HepG2 (cell line): ENCODE measurements at regions not wholly inside any gene's neighbourhood (a gene's known extent, or its start where the extent isn't known, plus 50 kb on each side); places are given as distances from the start of the nearest gene placed in this dataset.

Experiments used
- ATAC-seq: fragments of 200-7000 bp; cut with Tn5 transposase; 3 replicates; pipeline ENCODE4 v1.9.1; 2020; ENCODE audit warnings: mild to moderate bottlenecking, moderate library complexity
- BruUV-seq: library from RNA; stranded (reverse); fragments of 400-500 nt; replicated peaks from 2 replicates; lab custom pipeline; 2021; lab: Mats Ljungman, UMichigan
- CTCF ChIA-PET: fragments of 300-600 bp; formaldehyde crosslinking; extraction: SDS; loops from one replicate; lab custom pipeline; 2021; ENCODE audit warnings: low total read pairs, inconsistent platforms, low intra/inter-chr PET ratio; lab: Yijun Ruan, JAX
- POLR2A ChIA-PET: fragments of 350-600 bp; sonication (Branson Sonifier 250); formaldehyde crosslinking; loops from one replicate; lab custom pipeline; 2020; ENCODE audit warnings: antibody characterized with exemption, inconsistent platforms; lab: Yijun Ruan, JAX
- DNase-seq: peaks from one replicate; pipeline ENCODE4 v3.0.0-alpha.2; 2015; ENCODE audit warnings: low spot score
- FAIRE-seq: peaks from 3 replicates; lab custom pipeline; 2011; peaks lifted over from hg19 to GRCh38; lab: Jason Lieb, UNC
- H2AFZ ChIP-seq: one replicate; pipeline ENCODE4 v1.6.1; 2011; ENCODE audit warnings: low read length, inconsistent platforms
- H3K27ac ChIP-seq: fragments of 300-600 bp; 3 replicates; pipeline ENCODE4 v1.8.0; 2011; ENCODE audit warnings: mixed run types, mild to moderate bottlenecking, mixed read lengths, low read length, inconsistent platforms; ENCODE audit not compliant: insufficient read depth; ENCODE audit errors: extremely low read length
- H3K27me3 ChIP-seq, 2 experiments: fragments of 200-600 bp in 1 of 2; 2 replicates in 1 of 2; 3 replicates in 1 of 2; pipeline versions ENCODE4 v1.6.0 to v1.8.0; 2011; ENCODE audit warnings: low read length in 2 of 2, mild to moderate bottlenecking in 2 of 2, moderate library complexity in 2 of 2, inconsistent platforms in 1 of 2; ENCODE audit not compliant: insufficient read depth in 2 of 2, control insufficient read depth in 1 of 2
- H3K36me3 ChIP-seq, 2 experiments: fragments of 200-600 bp in 1 of 2; replicated peaks in 1 of 2; 2 replicates in 1 of 2; 3 replicates in 1 of 2; pipeline versions ENCODE4 v1.5.1 to v1.8.0; 2011; ENCODE audit warnings: low read length in 2 of 2, inconsistent platforms in 1 of 2; ENCODE audit not compliant: insufficient read depth in 2 of 2, control insufficient read depth in 1 of 2
- H3K4me1 ChIP-seq: 2 replicates; pipeline ENCODE4 v1.5.1; 2012; ENCODE audit warnings: low read length, inconsistent platforms; ENCODE audit not compliant: insufficient read depth
- H3K4me2 ChIP-seq: 2 replicates; pipeline ENCODE4 v1.6.0; 2011; ENCODE audit warnings: low read depth, low read length, inconsistent platforms
- H3K4me3 ChIP-seq, 3 experiments: fragments of 200-600 bp in 1 of 3; sonication (generic), shearing (Covaris generic) in 1 of 3; replicated peaks in 1 of 3; 2 replicates each; pipeline ENCODE4 v1.5.1; 2011 to 2016; ENCODE audit warnings: low read length in 3 of 3, inconsistent platforms in 2 of 3, low read depth in 2 of 3, mild to moderate bottlenecking in 2 of 3, control low read depth in 1 of 3, mixed read lengths in 1 of 3; ENCODE audit not compliant: insufficient read depth in 1 of 3
- H3K79me2 ChIP-seq: one replicate; pipeline ENCODE4 v1.6.1; 2011; ENCODE audit warnings: low read length, inconsistent platforms; ENCODE audit not compliant: insufficient read depth
- H3K9ac ChIP-seq: 2 replicates; pipeline ENCODE4 v1.6.0; 2011; ENCODE audit warnings: mild to moderate bottlenecking, low read depth, low read length, inconsistent platforms; ENCODE audit not compliant: insufficient read depth
- H3K9me3 ChIP-seq: 2 replicates; pipeline ENCODE4 v1.5.1; 2012; ENCODE audit warnings: mild to moderate bottlenecking, low read length
- H4K20me1 ChIP-seq: 2 replicates; pipeline ENCODE4 v1.6.0; 2011; ENCODE audit warnings: inconsistent platforms, mild to moderate bottlenecking, low read length, moderate library complexity; ENCODE audit not compliant: insufficient read depth
- ATF1 ChIP-seq: IDR thresholded peaks from 2 replicates; pipeline ENCODE4 v1.6.1; 2016; ENCODE audit warnings: mild to moderate bottlenecking, control low read depth
- ISL2 ChIP-seq: sonication (generic); formaldehyde crosslinking; IDR thresholded peaks from 2 replicates; pipeline ENCODE4 v1.5.0; 2020; ENCODE audit warnings: missing genetic modification reagents
- NR2F6 ChIP-seq, 2 experiments: IDR thresholded peaks; 2 replicates each; pipeline ENCODE4 v1.6.1; 2016; ENCODE audit warnings: antibody characterized with exemption in 1 of 2, mild to moderate bottlenecking in 1 of 2
- PHF20 ChIP-seq: sonication (generic); formaldehyde crosslinking; IDR thresholded peaks from 2 replicates; pipeline ENCODE4 v1.5.0; 2020; ENCODE audit warnings: mild to moderate bottlenecking, missing genetic modification reagents
- ZNF331 ChIP-seq: sonication (generic); formaldehyde crosslinking; IDR thresholded peaks from 2 replicates; pipeline ENCODE4 v1.4.0; 2020; ENCODE audit warnings: missing genetic modification reagents
- ZNF382 ChIP-seq: sonication (generic); formaldehyde crosslinking; IDR thresholded peaks from 2 replicates; pipeline ENCODE4 v1.5.0; 2020; ENCODE audit warnings: missing genetic modification reagents, mild to moderate bottlenecking, borderline replicate concordance
- WGBS: methylation state at CpG from one replicate; pipeline ENCODE4 v1.1.6; 2017; ENCODE audit warnings: low lambda C conversion rate; 5-methylcytosine and 5-hydroxymethylcytosine counted together
- in situ Hi-C: cut with HindIII; loops from 2 replicates; pipeline ENCODE4 v1.10.0; 2017; ENCODE audit warnings: low pct_unique_long_range_greater_than_20kb; ENCODE audit not compliant: extremely low pct_ligation_motif_present
- intact Hi-C: fragments of 100-400 bp; cut with micrococcal nuclease; formaldehyde crosslinking; loops from one replicate; pipeline ENCODE4 v1.10.0; 2022; ENCODE audit not compliant: unreplicated experiment
- TF ChIP-seq, protein P1 (sequence below): sonication (generic); formaldehyde crosslinking; IDR thresholded peaks from 2 replicates; pipeline ENCODE4 v1.4.0; 2020; ENCODE audit warnings: missing genetic modification reagents, mild to moderate bottlenecking, borderline replicate concordance
- TF ChIP-seq, protein P2 (sequence below): sonication (generic); formaldehyde crosslinking; IDR thresholded peaks from 2 replicates; pipeline ENCODE4 v1.9.0; 2021; ENCODE audit warnings: mild to moderate bottlenecking, missing genetic modification reagents

DNA sequence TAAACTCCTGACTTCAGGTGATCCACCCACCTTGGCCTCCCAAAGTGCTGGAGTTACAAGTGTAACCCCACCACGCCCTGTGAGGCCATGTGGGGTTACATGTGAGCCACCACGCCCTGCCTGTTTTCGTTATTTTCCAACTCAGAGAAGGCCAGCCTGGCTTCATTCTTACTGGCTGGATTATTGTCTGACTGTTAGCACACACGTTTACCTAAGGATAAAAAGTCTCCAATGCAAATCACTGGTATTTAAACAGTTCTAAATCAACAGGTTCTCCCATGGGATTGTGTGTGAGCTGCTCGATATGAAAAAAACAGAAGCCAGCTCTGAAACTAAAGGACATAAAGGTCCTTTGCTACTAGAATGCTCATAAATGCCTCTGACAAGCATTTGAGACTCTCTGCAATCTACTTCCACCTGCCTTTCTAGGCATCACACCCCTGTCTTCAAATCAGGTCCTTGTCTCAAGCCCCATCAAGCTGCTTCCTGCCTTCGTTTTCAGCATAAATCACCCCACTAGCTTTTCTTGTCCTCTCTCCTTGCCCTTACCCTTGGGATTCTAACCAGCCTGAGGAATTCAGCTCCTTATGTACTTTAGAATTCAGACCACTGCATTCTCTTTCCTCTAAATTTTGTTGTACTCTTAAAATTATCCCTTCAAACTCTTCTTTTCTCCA lies 265.0 kb downstream of the DUSP6 start:
- CTCF ChIA-PET = no interaction called here
- POLR2A ChIA-PET = no interaction called here
- TF ChIP-seq, protein P1, sequence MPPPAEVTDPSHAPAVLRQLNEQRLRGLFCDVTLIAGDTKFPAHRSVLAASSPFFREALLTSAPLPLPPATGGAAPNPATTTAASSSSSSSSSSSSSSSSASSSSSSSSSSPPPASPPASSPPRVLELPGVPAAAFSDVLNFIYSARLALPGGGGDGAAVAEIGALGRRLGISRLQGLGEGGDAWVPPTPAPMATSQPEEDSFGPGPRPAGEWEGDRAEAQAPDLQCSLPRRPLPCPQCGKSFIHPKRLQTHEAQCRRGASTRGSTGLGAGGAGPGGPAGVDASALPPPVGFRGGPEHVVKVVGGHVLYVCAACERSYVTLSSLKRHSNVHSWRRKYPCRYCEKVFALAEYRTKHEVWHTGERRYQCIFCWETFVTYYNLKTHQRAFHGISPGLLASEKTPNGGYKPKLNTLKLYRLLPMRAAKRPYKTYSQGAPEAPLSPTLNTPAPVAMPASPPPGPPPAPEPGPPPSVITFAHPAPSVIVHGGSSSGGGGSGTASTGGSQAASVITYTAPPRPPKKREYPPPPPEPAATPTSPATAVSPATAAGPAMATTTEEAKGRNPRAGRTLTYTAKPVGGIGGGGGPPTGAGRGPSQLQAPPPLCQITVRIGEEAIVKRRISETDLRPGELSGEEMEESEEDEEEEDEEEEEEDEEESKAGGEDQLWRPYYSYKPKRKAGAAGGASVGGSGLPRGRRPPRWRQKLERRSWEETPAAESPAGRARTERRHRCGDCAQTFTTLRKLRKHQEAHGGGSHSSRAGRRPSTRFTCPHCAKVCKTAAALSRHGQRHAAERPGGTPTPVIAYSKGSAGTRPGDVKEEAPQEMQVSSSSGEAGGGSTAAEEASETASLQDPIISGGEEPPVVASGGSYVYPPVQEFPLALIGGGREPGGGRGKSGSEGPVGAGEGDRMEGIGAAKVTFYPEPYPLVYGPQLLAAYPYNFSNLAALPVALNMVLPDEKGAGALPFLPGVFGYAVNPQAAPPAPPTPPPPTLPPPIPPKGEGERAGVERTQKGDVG = no peak
- no peak for TF ChIP-seq ZNF331 (CRISPR knock-in tag)
- no peak for TF ChIP-seq NR2F6 (IDR thresholded peaks at IDR 0.05)
- no peak for TF ChIP-seq NR2F6 (CRISPR knock-in tag; IDR thresholded peaks at IDR 0.05)
- no peak for TF ChIP-seq ZNF382 (CRISPR knock-in tag)
- TF ChIP-seq ISL2 (CRISPR knock-in tag) = no peak
- TF ChIP-seq, protein P2, sequence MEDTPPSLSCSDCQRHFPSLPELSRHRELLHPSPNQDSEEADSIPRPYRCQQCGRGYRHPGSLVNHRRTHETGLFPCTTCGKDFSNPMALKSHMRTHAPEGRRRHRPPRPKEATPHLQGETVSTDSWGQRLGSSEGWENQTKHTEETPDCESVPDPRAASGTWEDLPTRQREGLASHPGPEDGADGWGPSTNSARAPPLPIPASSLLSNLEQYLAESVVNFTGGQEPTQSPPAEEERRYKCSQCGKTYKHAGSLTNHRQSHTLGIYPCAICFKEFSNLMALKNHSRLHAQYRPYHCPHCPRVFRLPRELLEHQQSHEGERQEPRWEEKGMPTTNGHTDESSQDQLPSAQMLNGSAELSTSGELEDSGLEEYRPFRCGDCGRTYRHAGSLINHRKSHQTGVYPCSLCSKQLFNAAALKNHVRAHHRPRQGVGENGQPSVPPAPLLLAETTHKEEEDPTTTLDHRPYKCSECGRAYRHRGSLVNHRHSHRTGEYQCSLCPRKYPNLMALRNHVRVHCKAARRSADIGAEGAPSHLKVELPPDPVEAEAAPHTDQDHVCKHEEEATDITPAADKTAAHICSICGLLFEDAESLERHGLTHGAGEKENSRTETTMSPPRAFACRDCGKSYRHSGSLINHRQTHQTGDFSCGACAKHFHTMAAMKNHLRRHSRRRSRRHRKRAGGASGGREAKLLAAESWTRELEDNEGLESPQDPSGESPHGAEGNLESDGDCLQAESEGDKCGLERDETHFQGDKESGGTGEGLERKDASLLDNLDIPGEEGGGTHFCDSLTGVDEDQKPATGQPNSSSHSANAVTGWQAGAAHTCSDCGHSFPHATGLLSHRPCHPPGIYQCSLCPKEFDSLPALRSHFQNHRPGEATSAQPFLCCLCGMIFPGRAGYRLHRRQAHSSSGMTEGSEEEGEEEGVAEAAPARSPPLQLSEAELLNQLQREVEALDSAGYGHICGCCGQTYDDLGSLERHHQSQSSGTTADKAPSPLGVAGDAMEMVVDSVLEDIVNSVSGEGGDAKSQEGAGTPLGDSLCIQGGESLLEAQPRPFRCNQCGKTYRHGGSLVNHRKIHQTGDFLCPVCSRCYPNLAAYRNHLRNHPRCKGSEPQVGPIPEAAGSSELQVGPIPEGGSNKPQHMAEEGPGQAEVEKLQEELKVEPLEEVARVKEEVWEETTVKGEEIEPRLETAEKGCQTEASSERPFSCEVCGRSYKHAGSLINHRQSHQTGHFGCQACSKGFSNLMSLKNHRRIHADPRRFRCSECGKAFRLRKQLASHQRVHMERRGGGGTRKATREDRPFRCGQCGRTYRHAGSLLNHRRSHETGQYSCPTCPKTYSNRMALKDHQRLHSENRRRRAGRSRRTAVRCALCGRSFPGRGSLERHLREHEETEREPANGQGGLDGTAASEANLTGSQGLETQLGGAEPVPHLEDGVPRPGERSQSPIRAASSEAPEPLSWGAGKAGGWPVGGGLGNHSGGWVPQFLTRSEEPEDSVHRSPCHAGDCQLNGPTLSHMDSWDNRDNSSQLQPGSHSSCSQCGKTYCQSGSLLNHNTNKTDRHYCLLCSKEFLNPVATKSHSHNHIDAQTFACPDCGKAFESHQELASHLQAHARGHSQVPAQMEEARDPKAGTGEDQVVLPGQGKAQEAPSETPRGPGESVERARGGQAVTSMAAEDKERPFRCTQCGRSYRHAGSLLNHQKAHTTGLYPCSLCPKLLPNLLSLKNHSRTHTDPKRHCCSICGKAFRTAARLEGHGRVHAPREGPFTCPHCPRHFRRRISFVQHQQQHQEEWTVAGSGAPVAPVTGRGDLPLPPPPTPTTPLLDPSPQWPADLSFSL = no peak
- TF ChIP-seq PHF20 (CRISPR knock-in tag) = no peak
- no peak for TF ChIP-seq ATF1 (CRISPR knock-in tag)

More for the DNA sequence above, 265.0 kb downstream of the DUSP6 start:
- in situ Hi-C loops = no loop called here
- no TSS peak for BruUV-seq
- intact Hi-C loops = no loop called here
- Histone ChIP-seq H3K9ac (no peak overlapping the region), H3K4me2 (no peak overlapping the region), H2AFZ (no peak overlapping the region), H4K20me1 (no peaks in the 10 kb centered on the region), H3K79me2 (no peaks in the 10 kb centered on the region), H3K4me3 (no peak overlapping the region), H3K27ac (no peak overlapping the region), H3K27me3 (no peaks in the 10 kb centered on the region; a peak in 1 of 5 replicates), H3K36me3 (no peaks in the 10 kb centered on the region), H3K4me1 (no peaks in the 10 kb centered on the region), H3K9me3 (peaks cover 11% of the 10 kb centered on the region)
- DNase-seq = no peak
- ATAC-seq = no peak; the same call in 2 of the 3 replicates
- no peak for FAIRE-seq
- WGBS = 2% methylated on average over 5 of the region's 6 CpGs
